ENCODE measurements at regions not wholly inside any gene's neighbourhood (a gene's known extent, or its start where the extent isn't known, plus 50 kb on each side); places are given as distances from the start of the nearest gene placed in this dataset.

GRCh38 chr3:134104031-134104430 lies 74.3 kb upstream of the SLCO2A1 start:
- no peak for TF ChIP-seq CTCF (IDR thresholded peaks at IDR 0.05)
- TF ChIP-seq POLR2A (IDR thresholded peaks at IDR 0.05), result no peak
